ENCODE measurements at regions not wholly inside any gene's neighbourhood (a gene's known extent, or its start where the extent isn't known, plus 50 kb on each side); places are given as distances from the start of the nearest gene placed in this dataset.

DNA sequence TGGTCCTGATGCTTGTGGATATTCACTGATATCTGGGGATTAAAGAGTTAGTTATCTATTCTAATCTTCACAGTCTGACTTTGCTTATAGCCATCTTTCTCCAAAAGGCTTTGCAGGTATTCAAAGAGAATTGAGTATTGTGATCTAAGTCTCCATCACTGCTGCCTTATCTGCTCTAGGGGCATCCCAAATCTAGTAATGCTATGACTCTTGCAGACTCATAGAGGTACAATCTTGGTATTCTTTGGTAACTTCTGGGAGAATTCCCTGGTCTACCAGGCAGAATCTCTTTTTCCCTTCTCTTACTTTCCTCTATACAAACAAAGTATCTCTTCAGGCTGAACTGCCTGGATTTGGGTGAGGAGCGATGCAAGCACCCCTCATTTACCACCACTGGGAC is 746.3 kb downstream of the JRKL start:
- Histone ChIP-seq H2BK120ac (ENCODE audit: low read depth, low read length, poor library complexity, severe bottlenecking) (no peak overlapping the region), H3K18ac (ENCODE audit: insufficient read length, low read depth, low read length) (no peak overlapping the region), H3K79me1 (ENCODE audit: insufficient read depth, low read depth, low read length, poor library complexity, severe bottlenecking) (no peaks in the 10 kb centered on the region), H4K20me1 (ENCODE audit: control insufficient read depth, insufficient read depth, insufficient read length) (no peaks in the 10 kb centered on the region), H4K5ac (ENCODE audit: insufficient read length, low read depth, low read length) (no peak overlapping the region), H2BK20ac (ENCODE audit: low read depth, low read length, poor library complexity, severe bottlenecking) (no peak overlapping the region), H3K9ac (ENCODE audit: extremely low read depth, insufficient read length, low read length) (no peak overlapping the region), H2BK12ac (ENCODE audit: insufficient read length, low read depth, low read length) (no peak overlapping the region), H2AFZ (ENCODE audit: low read length) (no peak overlapping the region), H3K56ac (ENCODE audit: insufficient read length, low read depth, low read length) (no peak overlapping the region), H3K4me1 (ENCODE audit: insufficient read depth, low read length) (no peaks in the 10 kb centered on the region), H2BK15ac (ENCODE audit: low read depth, low read length) (no peak overlapping the region), H3K4ac (ENCODE audit: low read depth, low read length) (no peak overlapping the region), H3K9me3 (ENCODE audit: control insufficient read depth, low read depth, low read length) (no peaks in the 10 kb centered on the region), H3T11ph (ENCODE audit: low read length) (no peak overlapping the region), H3K27ac (ENCODE audit: insufficient read length, low read depth, low read length) (no peak overlapping the region), H4K91ac (ENCODE audit: insufficient read length, low read depth, low read length) (no peak overlapping the region), H3K23me2 (ENCODE audit: insufficient read length, low read depth, low read length, poor library complexity, severe bottlenecking) (no peaks in the 10 kb centered on the region), H3K14ac (ENCODE audit: insufficient read depth, low read length) (no peak overlapping the region), H4K8ac (replicated peaks; ENCODE audit: insufficient read length, low read depth, low read length) (no peak overlapping the region), H3K27me3 (ENCODE audit: insufficient read depth, low read length) (no peaks in the 10 kb centered on the region), H2AK5ac (ENCODE audit: insufficient read length, low read length) (no peak overlapping the region), H3K4me2 (ENCODE audit: insufficient read depth, insufficient read length, low read length) (no peak overlapping the region), H2BK5ac (ENCODE audit: insufficient read length, low read length) (no peak overlapping the region), H3K79me2 (ENCODE audit: insufficient read depth, low read length) (no peaks in the 10 kb centered on the region), H3K23ac (ENCODE audit: insufficient read length, low read depth, low read length) (no peak overlapping the region)
- no peaks in the 10 kb centered on the region; a peak in 1 of 5 replicates for H3K9me3 Mint-ChIP-seq
- no peak overlapping the region for H3K4me3 Mint-ChIP-seq
- no peaks in the 10 kb centered on the region for H3K4me1 Mint-ChIP-seq
- 0 out of 7 replicates have a peak, but pooled peaks cover 0 to 3% (median 0%) of the 10 kb centered on the region in 3 experiments for H3K36me3 Mint-ChIP-seq (ENCODE audit: insufficient read depth in 1 of 3, low read depth in 3 of 3)
- no CpG with 5 or more reads among the region's 1 CpG for WGBS (ENCODE audit: extremely low coverage, insufficient read length, low lambda C conversion rate)
- no peaks in the 10 kb centered on the region for H3K27me3 Mint-ChIP-seq (ENCODE audit: low read depth)
- H3K27ac Mint-ChIP-seq, result no peak overlapping the region
- TF ChIP-seq, protein P1, sequence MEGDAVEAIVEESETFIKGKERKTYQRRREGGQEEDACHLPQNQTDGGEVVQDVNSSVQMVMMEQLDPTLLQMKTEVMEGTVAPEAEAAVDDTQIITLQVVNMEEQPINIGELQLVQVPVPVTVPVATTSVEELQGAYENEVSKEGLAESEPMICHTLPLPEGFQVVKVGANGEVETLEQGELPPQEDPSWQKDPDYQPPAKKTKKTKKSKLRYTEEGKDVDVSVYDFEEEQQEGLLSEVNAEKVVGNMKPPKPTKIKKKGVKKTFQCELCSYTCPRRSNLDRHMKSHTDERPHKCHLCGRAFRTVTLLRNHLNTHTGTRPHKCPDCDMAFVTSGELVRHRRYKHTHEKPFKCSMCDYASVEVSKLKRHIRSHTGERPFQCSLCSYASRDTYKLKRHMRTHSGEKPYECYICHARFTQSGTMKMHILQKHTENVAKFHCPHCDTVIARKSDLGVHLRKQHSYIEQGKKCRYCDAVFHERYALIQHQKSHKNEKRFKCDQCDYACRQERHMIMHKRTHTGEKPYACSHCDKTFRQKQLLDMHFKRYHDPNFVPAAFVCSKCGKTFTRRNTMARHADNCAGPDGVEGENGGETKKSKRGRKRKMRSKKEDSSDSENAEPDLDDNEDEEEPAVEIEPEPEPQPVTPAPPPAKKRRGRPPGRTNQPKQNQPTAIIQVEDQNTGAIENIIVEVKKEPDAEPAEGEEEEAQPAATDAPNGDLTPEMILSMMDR (conservative IDR thresholded peaks at IDR 0.05), result no peak
- no peak for DNase-seq
